Activated naive CD4-positive, alpha-beta T cell treated with anti-CD3 and anti-CD28 coated beads, Interleukin-2, amount 50 U/mL, for 72 hours (primary cell): ENCODE measurements at regions not wholly inside any gene's neighbourhood (a gene's known extent, or its start where the extent isn't known, plus 50 kb on each side); places are given as distances from the start of the nearest gene placed in this dataset.

Source experiments
- ATAC-seq, 2 donors: fragments of 150-1000 bp; cut with Tn5 transposase; 2 replicates each; pipeline ENCODE4 v1.10.0; 2021; ENCODE audit warnings: mild to moderate bottlenecking in 2 of 2, moderate library complexity in 2 of 2
- DNase-seq, 2 donors: peaks; one replicate each; pipeline ENCODE4 v3.0.0; 2021 to 2022; ENCODE audit warnings: low spot score in 2 of 2
- H3K27ac Mint-ChIP-seq, 2 donors: one replicate each; pipeline ENCODE4 v1.8.0; 2022; ENCODE audit warnings: mild to moderate bottlenecking in 2 of 2, mixed read lengths in 2 of 2
- H3K36me3 Mint-ChIP-seq, 2 donors: one replicate each; pipeline ENCODE4 v1.8.0; 2022; ENCODE audit warnings: mixed read lengths in 2 of 2
- H3K9me3 Mint-ChIP-seq, 2 donors: one replicate each; pipeline ENCODE4 v1.8.0; 2022; ENCODE audit warnings: mixed read lengths in 2 of 2

DNA sequence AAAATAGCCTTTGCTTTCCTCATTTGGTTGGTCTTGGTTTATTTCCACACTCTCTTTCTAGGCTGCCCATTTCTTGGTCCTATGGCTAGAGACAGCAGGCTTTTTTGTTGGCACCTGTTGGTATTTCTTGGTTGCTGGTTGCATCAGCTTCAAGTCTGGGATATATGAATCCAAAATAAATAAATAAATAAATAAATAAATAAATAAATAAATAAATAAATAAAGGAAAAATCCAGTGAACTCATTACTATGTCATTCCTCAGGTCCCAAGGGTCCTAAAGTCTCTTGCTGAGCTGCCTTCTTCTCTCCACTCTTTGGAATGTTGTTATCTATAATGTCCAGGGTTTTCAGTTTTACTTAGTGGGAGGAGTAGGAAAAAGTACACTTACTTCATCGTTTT, 165.9 kb upstream of the MEX3C start:
- no peak overlapping the region for H3K27ac Mint-ChIP-seq
- ATAC-seq (no peak), DNase-seq (no peak)
- no peaks in the 10 kb centered on the region for H3K9me3 Mint-ChIP-seq
- no peaks in the 10 kb centered on the region for H3K36me3 Mint-ChIP-seq

DNA sequence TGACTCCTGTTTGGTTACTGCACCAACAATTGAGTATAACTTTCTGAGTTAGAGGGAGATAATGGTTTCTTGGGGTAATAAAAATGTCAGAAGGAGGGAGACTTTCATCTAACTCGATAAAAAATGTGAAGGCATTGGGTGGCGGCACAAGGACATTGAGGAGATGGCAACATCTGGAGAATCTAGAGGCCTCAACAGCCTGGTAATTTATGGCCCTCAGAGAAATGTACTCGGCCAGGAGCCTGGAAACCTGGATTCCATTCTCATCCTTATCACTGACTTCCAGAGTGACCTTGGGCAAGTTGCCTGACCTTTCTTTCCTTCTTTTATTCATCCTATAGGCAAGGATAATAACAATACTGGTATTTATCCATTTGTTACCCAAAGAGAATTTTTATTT, 173.5 kb upstream of the MEX3C start:
- Mint-ChIP-seq H3K9me3 (peaks cover 4 to 8% of the 10 kb centered on the region in 2 donors), H3K36me3 (peaks cover 0 to 9% of the 10 kb centered on the region in 2 donors), H3K27ac (no peak overlapping the region)
- ATAC-seq (no peak), DNase-seq (no peak)

DNA sequence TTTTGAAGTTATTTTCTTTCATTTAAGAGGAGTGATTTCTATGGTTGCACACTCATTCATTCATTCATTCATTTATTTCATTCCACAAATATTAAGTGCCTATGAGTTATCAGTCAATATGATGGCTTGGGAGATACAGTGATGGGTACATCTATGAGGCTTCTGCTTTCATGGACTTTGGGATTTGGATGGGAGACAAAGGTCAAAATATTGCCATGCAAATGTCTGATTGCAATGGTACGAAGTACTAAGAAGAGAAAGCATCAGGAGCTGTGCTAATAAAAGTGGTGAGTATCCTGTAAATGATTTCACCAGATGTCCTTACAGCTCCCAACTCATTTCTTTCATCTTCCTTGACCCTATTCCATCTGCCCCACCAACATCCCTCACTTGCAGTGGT, 174.4 kb upstream of the MEX3C start:
- ATAC-seq = no peak

DNA sequence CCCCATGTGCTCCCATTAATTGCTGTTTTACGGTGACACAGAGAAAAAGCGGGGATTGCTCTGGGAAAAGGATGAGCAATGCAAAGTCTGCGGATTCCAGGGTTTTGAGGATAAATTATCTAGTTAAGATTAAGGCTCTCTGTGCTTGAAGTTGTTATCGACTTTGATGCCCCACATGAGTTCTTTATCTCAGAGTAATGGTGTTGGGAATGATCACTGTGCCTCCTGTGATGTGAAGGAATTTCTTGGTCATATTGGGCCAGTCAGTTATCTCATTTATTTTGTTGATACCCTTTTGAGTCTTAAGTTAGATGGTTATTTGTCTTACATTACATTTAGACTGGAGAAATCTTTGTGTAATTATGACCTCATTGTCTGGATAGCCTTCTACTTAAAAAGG, 184.6 kb upstream of the MEX3C start:
- H3K9me3 Mint-ChIP-seq = peaks cover 0 to under 1% of the 10 kb centered on the region in 2 donors
- DNase-seq (no peak), ATAC-seq (no peak)
- no peak overlapping the region for H3K27ac Mint-ChIP-seq
- H3K36me3 Mint-ChIP-seq = no peaks in the 10 kb centered on the region

More for the DNA sequence above, 174.4 kb upstream of the MEX3C start:
- DNase-seq = no peak
- H3K36me3 Mint-ChIP-seq = peaks cover 0 to 9% of the 10 kb centered on the region in 2 donors
- H3K9me3 Mint-ChIP-seq = peaks cover 4 to 10% of the 10 kb centered on the region in 2 donors
- H3K27ac Mint-ChIP-seq = no peak overlapping the region

DNA sequence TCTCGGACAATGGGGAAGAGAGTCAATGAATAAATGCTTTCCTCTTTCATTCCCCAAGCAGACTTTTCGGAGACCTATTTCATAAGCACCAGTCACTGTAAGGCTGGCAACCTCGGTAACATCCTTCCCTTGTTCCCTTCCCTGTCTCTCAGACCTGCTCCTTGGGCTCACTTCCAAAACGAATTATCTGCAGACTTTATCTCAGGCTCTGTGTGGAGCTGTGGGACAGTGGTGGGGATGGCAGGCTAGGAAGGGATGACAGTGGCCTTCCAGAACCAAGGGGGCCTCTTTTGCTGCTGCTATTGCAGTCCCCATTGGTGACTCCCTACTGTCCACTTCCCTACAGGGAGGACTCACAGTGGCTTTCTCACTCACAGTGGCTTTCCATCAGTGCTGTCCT, 185.6 kb upstream of the MEX3C start:
- no peak for DNase-seq
- H3K27ac Mint-ChIP-seq = no peak overlapping the region

DNA sequence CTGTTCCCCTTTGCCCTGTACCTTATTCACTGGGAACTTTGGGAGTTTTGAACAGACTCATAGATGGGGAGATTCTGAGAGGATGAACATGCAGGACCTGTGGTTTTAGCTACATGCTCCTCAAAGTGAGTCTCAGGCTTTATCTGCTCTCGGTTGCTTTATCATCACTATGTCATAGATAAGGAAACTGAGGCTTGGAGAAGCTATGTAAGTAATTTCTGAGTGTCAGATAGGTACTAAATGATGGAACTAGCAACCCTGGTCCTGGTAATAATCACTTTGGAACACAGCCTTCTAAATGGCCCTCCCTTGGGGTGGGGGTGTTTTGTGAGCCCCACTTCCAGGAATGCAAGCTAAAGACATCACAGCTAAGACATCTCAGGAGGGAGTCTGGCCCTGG, 186.2 kb upstream of the MEX3C start:
- DNase-seq (no peak), ATAC-seq (no peak)
- Mint-ChIP-seq H3K36me3 (no peaks in the 10 kb centered on the region), H3K27ac (no peak overlapping the region), H3K9me3 (no peaks in the 10 kb centered on the region)

More for the DNA sequence above, 185.6 kb upstream of the MEX3C start:
- Mint-ChIP-seq H3K36me3 (no peaks in the 10 kb centered on the region), H3K9me3 (no peaks in the 10 kb centered on the region)
- no peak for ATAC-seq

DNA sequence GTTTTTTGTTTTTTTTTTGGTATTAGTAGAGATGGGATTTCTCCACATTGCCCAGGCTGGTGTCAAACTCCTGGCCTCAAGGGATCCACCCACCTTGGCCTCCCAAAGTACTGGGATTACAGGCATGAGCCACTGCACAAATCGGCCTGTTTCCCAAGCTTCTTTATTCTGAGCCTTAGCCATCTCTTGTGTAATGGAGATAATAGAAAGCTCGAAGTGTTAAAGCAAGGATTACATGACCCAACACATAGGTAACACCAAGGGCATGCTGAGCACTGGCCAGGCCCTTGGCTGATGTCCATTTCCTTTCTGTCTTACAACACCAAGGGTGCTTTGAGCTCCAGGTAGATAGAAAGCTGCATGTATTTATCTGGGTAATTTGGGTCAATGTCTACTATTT, 187.8 kb upstream of the MEX3C start:
- ATAC-seq (no peak), DNase-seq (no peak)
- H3K27ac Mint-ChIP-seq = no peak overlapping the region
- H3K9me3 Mint-ChIP-seq = no peaks in the 10 kb centered on the region
- no peaks in the 10 kb centered on the region for H3K36me3 Mint-ChIP-seq

DNA sequence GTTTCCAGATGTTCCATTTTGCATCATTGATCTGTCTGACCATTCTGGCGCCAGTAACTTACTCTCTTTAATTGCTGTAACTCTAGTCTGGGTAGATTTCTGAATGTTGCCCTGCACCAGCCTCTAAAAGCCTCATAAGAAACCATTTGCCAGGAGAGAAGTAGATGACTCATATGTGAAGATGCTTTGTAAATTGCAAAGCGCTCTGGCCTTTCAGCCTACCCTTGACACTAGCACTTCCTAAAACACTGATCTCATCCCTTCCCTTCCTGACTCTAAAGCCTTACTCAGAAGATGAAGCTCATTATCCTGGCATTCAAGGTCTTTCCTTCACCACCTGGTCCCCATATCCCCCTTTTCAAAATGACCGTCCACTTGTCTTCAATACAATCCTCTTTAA, 193.2 kb upstream of the MEX3C start:
- DNase-seq = no peak

DNA sequence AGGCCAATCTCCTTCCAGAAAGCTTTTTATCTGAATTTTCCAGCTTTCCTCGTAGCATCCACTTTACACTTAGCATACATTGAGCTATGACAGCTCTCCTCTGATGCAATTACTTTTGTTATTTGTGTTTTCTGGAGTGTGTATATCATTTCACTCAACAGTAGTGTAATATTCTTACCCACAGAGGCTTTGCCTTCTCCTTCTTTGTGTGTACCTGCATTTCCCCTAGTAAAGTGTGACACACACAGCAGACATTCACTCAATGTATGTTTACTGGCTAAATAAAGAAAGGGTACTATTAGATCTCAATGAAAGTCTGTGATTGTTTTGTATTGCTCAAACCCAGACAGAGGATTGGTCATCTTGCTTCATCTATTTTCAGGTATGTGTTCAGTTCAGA, 193.7 kb upstream of the MEX3C start:
- Mint-ChIP-seq H3K27ac (no peak overlapping the region), H3K9me3 (no peaks in the 10 kb centered on the region), H3K36me3 (no peaks in the 10 kb centered on the region)
- ATAC-seq = no peak
- no peak for DNase-seq

More for the DNA sequence above, 193.2 kb upstream of the MEX3C start:
- no peaks in the 10 kb centered on the region for H3K36me3 Mint-ChIP-seq
- H3K9me3 Mint-ChIP-seq = no peaks in the 10 kb centered on the region
- no peak for ATAC-seq
- H3K27ac Mint-ChIP-seq = no peak overlapping the region

DNA sequence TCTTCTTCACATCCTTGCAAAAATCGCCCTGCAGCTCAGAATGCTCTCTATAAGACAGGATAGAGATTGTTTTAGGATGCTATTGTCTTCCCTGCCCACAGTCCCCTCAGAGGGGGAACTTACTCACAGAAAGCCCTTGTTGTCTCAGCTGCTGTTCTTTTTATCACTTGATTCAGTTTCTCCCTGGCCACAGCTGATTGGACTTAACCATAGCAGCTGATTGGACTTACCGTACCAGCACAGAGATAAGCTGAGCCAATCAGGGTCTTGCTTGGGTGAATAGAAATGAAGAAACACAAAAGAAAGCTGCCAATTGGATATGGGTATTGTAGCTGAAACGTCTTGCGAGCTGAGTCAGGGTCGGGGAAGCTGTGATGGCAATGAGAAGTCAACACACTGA, 194.2 kb upstream of the MEX3C start:
- ATAC-seq (no peak), DNase-seq (no peak)
- no peaks in the 10 kb centered on the region for H3K9me3 Mint-ChIP-seq
- H3K27ac Mint-ChIP-seq = no peak overlapping the region
- H3K36me3 Mint-ChIP-seq = no peaks in the 10 kb centered on the region

DNA sequence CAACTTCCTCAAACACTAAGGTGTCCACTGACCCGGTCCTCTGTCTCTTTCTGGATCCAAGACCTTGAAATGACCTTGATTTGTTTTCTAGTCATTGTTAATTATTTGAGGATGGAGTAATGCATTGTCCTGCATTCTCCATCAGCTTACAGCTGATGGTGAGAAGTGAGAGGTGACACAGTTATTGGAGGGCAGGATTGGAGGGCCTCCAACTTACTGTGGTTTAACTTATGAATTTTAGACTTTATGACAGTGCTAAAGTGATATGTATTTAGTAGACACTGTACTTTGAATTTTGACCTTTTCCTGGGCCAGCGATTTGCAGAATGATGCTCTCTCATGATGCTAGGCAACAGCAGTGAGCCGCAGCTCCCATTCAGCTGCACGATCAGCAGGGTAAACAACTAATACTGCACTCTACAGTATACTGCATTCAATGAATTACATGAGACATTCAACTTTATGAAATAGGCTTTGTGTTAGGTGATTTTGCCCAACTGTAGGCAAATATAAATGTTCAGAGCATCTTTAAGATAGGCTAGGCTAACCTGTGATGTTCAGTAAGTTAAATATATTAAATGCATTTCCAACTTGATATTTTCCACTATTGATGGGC, 200.0 kb upstream of the MEX3C start:
- ATAC-seq (no peak), DNase-seq (no peak)
- H3K9me3 Mint-ChIP-seq = no peaks in the 10 kb centered on the region
- no peak overlapping the region for H3K27ac Mint-ChIP-seq
- no peaks in the 10 kb centered on the region for H3K36me3 Mint-ChIP-seq

DNA sequence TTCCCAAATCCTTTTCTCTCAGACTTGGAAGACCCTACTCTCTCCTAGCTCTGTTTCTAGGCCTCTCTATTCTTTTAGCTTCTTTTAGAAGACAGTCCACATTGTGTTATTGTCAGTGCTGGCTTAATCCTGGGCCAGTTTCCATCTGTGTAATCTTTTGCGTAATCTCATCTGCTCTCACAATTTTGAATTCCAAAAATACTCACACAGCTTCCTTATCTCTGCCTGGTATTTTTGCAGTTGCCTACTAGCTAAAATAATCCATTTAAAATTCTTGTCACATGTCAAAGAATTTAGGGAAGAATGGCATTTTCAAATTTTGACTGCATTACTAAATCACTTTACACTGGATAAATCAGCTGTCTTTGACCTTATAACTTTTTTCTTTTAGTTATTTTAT, 200.6 kb upstream of the MEX3C start:
- Mint-ChIP-seq H3K9me3 (no peaks in the 10 kb centered on the region), H3K27ac (no peak overlapping the region), H3K36me3 (no peaks in the 10 kb centered on the region)
- ATAC-seq (no peak), DNase-seq (no peak)

DNA sequence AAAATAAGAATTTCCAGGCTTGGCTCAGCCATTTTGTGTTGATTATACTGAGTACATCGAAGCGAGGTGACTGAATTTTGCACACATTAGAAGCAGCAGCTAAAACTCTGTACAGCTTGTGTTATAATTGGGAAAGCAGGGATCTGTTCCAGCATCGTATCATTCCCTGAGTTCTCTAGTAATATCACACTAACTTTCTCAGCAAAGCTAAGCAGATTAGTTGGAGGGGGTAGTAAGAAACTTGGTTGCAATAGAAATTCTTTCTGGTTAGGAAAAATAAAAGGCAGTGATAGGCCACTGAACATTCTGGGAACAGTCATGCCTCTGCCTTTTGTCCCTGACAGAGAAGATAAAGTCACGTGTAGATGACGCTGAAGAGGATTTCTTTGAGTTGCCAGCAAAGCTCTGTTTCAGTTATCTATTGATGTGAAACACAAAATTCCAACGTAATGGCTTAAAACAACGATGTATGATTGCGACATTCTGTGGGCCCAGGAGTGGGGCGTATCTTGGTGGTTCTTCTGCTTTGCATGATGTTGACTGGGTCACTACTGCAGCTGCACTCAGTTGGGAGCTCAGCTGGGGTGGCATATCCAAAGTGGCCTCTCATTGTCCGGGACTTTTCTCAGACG, 202.1 kb upstream of the MEX3C start:
- DNase-seq = no peak
- ATAC-seq = no peak
- Mint-ChIP-seq H3K36me3 (no peaks in the 10 kb centered on the region), H3K27ac (no peak overlapping the region), H3K9me3 (no peaks in the 10 kb centered on the region)

DNA sequence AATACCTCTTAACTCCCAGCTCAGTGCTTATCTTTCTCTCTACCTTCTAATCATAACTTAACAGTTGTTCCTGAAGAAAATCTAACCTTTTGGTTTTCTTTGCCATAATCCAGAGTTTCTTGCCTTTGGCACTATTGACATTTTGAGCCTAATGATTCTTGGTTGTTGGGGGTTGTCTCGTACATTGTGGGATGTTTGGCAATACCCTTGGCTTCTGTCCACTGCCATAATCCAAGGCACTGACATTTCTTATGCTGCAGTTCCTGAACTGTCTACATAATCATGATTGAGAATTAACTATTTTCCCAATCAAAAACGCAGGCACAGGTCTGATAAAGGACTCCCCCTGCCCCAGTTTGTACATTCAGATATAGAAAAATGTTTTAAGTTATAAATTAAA, 203.2 kb upstream of the MEX3C start:
- Mint-ChIP-seq H3K36me3 (no peaks in the 10 kb centered on the region), H3K27ac (no peak overlapping the region), H3K9me3 (no peaks in the 10 kb centered on the region)
- no peak for DNase-seq
- no peak for ATAC-seq

DNA sequence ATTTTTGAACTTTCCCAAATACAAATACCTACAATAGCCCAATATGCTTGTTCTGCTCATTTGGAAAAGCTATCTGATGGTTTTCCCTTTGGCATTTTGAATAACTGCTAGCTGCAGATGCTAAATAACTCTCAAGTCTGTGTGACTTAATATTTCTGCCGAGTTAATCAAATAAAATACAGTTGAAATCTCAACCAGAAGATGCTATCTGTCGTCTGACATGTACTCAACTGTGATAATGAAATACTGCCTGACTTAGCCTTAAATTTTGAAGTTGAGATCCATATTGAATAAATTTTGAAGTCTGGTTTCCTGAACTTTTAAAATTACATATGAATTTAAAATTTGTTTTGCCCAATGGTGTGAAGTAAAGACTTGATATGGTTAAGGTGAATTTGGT, 204.4 kb upstream of the MEX3C start:
- H3K27ac Mint-ChIP-seq = no peak overlapping the region
- H3K9me3 Mint-ChIP-seq = no peaks in the 10 kb centered on the region
- DNase-seq (no peak), ATAC-seq (no peak)
- H3K36me3 Mint-ChIP-seq = no peaks in the 10 kb centered on the region

DNA sequence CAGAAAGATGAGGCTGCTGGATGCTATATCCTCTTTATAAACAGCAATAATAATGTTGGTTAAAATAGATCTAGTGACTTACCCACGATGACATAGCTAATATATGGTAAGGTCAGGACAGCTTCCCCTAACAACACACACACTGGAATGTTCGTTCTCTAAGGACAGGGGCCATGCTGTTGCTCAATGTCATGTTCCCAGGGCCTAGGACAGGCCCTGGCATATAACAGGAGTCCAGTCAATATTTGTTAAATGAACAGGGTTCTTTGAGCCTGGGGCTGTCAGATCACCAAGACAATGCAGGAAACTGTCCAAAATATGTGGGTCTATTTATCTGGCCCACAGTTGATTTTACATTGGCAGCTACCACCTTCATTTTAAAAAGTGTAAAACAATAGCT, 207.1 kb upstream of the MEX3C start:
- H3K9me3 Mint-ChIP-seq = no peaks in the 10 kb centered on the region
- no peak for DNase-seq
- H3K36me3 Mint-ChIP-seq = no peaks in the 10 kb centered on the region
- H3K27ac Mint-ChIP-seq = no peak overlapping the region
- ATAC-seq = no peak

DNA sequence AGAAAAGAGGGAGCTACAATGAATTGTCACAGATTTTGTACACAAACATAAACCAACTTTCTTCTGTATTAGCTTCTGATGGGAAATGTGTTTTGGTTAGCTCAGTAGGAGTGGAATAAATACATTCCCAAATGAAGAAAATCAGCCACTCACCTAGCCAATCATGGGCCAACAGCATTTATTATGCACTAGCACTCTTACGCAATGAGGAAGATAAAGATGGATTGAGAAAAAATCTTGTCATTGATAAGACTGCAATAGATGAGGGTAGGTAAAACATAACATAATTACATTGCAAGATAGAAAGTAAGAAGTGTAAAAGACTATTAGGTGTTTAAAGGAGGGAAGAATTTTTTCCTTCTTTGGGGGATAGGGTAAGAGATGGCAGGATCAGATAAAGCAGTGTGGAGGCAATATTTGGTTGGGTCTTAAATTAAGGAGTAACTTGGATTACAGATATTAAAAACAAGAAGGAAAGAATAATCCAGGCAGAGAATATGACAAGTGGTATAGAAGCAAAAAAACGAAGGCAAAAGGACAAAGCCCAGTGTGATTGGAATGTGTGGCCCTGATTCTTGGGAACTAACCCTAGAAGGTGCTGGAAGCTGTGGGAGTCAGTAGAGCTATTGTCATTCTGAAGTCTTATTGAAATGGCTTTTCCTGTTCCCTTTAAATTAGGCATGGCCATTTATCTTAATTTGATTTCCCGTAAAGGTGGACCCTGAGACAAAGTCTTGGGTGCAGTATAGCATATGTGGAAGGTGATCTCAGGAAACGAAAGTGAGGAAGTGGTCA, 208.4 kb upstream of the MEX3C start:
- DNase-seq (no peak), ATAC-seq (no peak)
- H3K27ac Mint-ChIP-seq = no peak overlapping the region
- no peaks in the 10 kb centered on the region for H3K9me3 Mint-ChIP-seq
- no peaks in the 10 kb centered on the region for H3K36me3 Mint-ChIP-seq
